ENCODE measurements at regions not wholly inside any gene's neighbourhood (a gene's known extent, or its start where the extent isn't known, plus 50 kb on each side); places are given as distances from the start of the nearest gene placed in this dataset.

- TF ChIP-seq POLR2A (IDR thresholded peaks at IDR 0.05; ENCODE audit: low read depth) (no peak), CTCF (IDR thresholded peaks at IDR 0.05) (no peak)
Measured at GRCh38 chr5:4156153-4156552, 560.5 kb downstream of the IRX1 start.
